ENCODE measurements at regions not wholly inside any gene's neighbourhood (a gene's known extent, or its start where the extent isn't known, plus 50 kb on each side); places are given as distances from the start of the nearest gene placed in this dataset.

DNA sequence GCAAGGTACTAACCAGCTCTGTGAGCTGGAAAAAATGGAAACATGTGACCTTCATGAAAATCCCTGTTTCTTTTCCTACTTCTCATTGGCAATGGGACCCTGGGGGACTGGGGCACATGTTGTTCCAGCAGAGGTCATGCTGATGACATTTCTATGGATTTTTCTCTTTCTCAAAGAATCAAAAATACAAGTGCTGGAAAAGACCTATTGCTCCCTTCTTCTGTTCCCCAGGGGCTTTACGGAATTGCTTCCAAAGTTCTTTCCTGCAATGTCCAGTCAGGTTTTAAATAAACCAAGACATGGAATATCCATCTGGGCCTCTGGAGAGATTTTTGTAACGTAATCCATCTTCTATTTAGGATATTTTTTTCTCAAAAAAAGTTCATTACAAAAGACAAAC, 1006.1 kb upstream of the CELF4 start:
- TF ChIP-seq, protein P1, sequence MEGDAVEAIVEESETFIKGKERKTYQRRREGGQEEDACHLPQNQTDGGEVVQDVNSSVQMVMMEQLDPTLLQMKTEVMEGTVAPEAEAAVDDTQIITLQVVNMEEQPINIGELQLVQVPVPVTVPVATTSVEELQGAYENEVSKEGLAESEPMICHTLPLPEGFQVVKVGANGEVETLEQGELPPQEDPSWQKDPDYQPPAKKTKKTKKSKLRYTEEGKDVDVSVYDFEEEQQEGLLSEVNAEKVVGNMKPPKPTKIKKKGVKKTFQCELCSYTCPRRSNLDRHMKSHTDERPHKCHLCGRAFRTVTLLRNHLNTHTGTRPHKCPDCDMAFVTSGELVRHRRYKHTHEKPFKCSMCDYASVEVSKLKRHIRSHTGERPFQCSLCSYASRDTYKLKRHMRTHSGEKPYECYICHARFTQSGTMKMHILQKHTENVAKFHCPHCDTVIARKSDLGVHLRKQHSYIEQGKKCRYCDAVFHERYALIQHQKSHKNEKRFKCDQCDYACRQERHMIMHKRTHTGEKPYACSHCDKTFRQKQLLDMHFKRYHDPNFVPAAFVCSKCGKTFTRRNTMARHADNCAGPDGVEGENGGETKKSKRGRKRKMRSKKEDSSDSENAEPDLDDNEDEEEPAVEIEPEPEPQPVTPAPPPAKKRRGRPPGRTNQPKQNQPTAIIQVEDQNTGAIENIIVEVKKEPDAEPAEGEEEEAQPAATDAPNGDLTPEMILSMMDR (IDR thresholded peaks at IDR 0.05) = no peak
- TF ChIP-seq EP300 (IDR thresholded peaks at IDR 0.05) (no peak), POLR2AphosphoS5 (IDR thresholded peaks at IDR 0.05) (no peak), POLR2A (IDR thresholded peaks at IDR 0.05) (no peak)

All from sigmoid colon (tissue), 4 donors.